ENCODE measurements at regions not wholly inside any gene's neighbourhood (a gene's known extent, or its start where the extent isn't known, plus 50 kb on each side); places are given as distances from the start of the nearest gene placed in this dataset.

- Histone ChIP-seq H3K27ac (ENCODE audit: low read depth, low read length) (no peak overlapping the region), H3K4me1 (ENCODE audit: insufficient read depth, low read length) (no peaks in the 10 kb centered on the region), H3K27me3 (ENCODE audit: insufficient read depth, low read length, poor library complexity, severe bottlenecking) (no peaks in the 10 kb centered on the region), H3K36me3 (ENCODE audit: insufficient read depth, low read length) (no peaks in the 10 kb centered on the region), H3K4me3 (ENCODE audit: low read length) (no peak overlapping the region), H3K9me3 (ENCODE audit: low read length) (peaks cover 6% of the 10 kb centered on the region)
- H3K27me3 Mint-ChIP-seq, result no peaks in the 10 kb centered on the region
- no peaks in the 10 kb centered on the region for H3K4me1 Mint-ChIP-seq
- CTCF ChIA-PET, result no interaction called here
- no peak overlapping the region for H3K4me3 Mint-ChIP-seq
- H3K27ac Mint-ChIP-seq, result no peak overlapping the region
- POLR2A ChIA-PET, result no interaction called here
- H3K36me3 Mint-ChIP-seq, result peaks cover 0 to 3% (median 0%) of the 10 kb centered on the region in 3 donors
- no peak for DNase-seq
- H3K9me3 Mint-ChIP-seq, result peaks cover 3 to 19% (median 9%) of the 10 kb centered on the region in 5 donors
Measured at GRCh38 chr18:27585602-27586173, 400.6 kb upstream of the CHST9 start.

GRCh38 chr18:27583466-27583865 lies 398.4 kb upstream of the CHST9 start:
- peaks cover 0 to 28% (median 9%) of the 10 kb centered on the region in 5 donors for H3K9me3 Mint-ChIP-seq
- H3K36me3 ChIP-seq (ENCODE audit: insufficient read depth, low read length), result no peaks in the 10 kb centered on the region
- H3K4me1 Mint-ChIP-seq, result no peaks in the 10 kb centered on the region
- H3K36me3 Mint-ChIP-seq, result no peaks in the 10 kb centered on the region
- H3K27ac ChIP-seq (ENCODE audit: low read depth, low read length), result no peak overlapping the region
- H3K27me3 Mint-ChIP-seq, result no peaks in the 10 kb centered on the region
- no peaks in the 10 kb centered on the region for H3K4me1 ChIP-seq (ENCODE audit: insufficient read depth, low read length)
- H3K4me3 ChIP-seq (ENCODE audit: low read length), result no peak overlapping the region
- no peaks in the 10 kb centered on the region for H3K27me3 ChIP-seq (ENCODE audit: insufficient read depth, low read length, poor library complexity, severe bottlenecking)
- DNase-seq, result no peak
- peaks cover 6% of the 10 kb centered on the region for H3K9me3 ChIP-seq (ENCODE audit: low read length)
- POLR2A ChIA-PET, result no interaction called here
- CTCF ChIA-PET, result no interaction called here
- no peak overlapping the region for H3K4me3 Mint-ChIP-seq
- no peak overlapping the region for H3K27ac Mint-ChIP-seq

GRCh38 chr18:27582760-27583412 lies 397.8 kb upstream of the CHST9 start:
- H3K4me1 Mint-ChIP-seq, result no peaks in the 10 kb centered on the region
- H3K36me3 Mint-ChIP-seq, result no peaks in the 10 kb centered on the region
- H3K27me3 Mint-ChIP-seq, result no peaks in the 10 kb centered on the region
- Histone ChIP-seq H3K4me1 (ENCODE audit: insufficient read depth, low read length) (no peaks in the 10 kb centered on the region), H3K4me3 (ENCODE audit: low read length) (no peak overlapping the region), H3K27ac (ENCODE audit: low read depth, low read length) (no peak overlapping the region), H3K9me3 (ENCODE audit: low read length) (peaks cover 6% of the 10 kb centered on the region), H3K36me3 (ENCODE audit: insufficient read depth, low read length) (no peaks in the 10 kb centered on the region), H3K27me3 (ENCODE audit: insufficient read depth, low read length, poor library complexity, severe bottlenecking) (no peaks in the 10 kb centered on the region)
- ChIA-PET CTCF (no interaction called here), POLR2A (no interaction called here)
- DNase-seq, result no peak
- H3K4me3 Mint-ChIP-seq, result no peak overlapping the region
- H3K27ac Mint-ChIP-seq, result no peak overlapping the region
- H3K9me3 Mint-ChIP-seq, result peaks cover 0 to 30% (median 9%) of the 10 kb centered on the region in 5 donors

- no peaks in the 10 kb centered on the region for H3K4me1 Mint-ChIP-seq
- Histone ChIP-seq H3K36me3 (ENCODE audit: insufficient read depth, low read length) (no peaks in the 10 kb centered on the region), H3K4me3 (ENCODE audit: low read length) (no peak overlapping the region), H3K9me3 (ENCODE audit: low read length) (peaks cover 6% of the 10 kb centered on the region), H3K4me1 (ENCODE audit: insufficient read depth, low read length) (no peaks in the 10 kb centered on the region), H3K27ac (ENCODE audit: low read depth, low read length) (no peak overlapping the region), H3K27me3 (ENCODE audit: insufficient read depth, low read length, poor library complexity, severe bottlenecking) (no peaks in the 10 kb centered on the region)
- no peak overlapping the region for H3K4me3 Mint-ChIP-seq
- no peaks in the 10 kb centered on the region for H3K27me3 Mint-ChIP-seq
- ChIA-PET CTCF (no interaction called here), POLR2A (no interaction called here)
- H3K27ac Mint-ChIP-seq, result no peak overlapping the region
- peaks cover 2 to 30% (median 8%) of the 10 kb centered on the region in 5 donors for H3K9me3 Mint-ChIP-seq
- DNase-seq, result no peak
- H3K36me3 Mint-ChIP-seq, result no peaks in the 10 kb centered on the region
Measured at GRCh38 chr18:27581296-27581904, 396.3 kb upstream of the CHST9 start.

GRCh38 chr18:27579364-27579763 lies 394.3 kb upstream of the CHST9 start:
- Histone ChIP-seq H3K9me3 (ENCODE audit: low read length) (peaks cover 6% of the 10 kb centered on the region), H3K36me3 (ENCODE audit: insufficient read depth, low read length) (no peaks in the 10 kb centered on the region), H3K27ac (ENCODE audit: low read depth, low read length) (no peak overlapping the region), H3K4me1 (ENCODE audit: insufficient read depth, low read length) (no peaks in the 10 kb centered on the region), H3K27me3 (ENCODE audit: insufficient read depth, low read length, poor library complexity, severe bottlenecking) (no peaks in the 10 kb centered on the region), H3K4me3 (ENCODE audit: low read length) (no peak overlapping the region)
- no peaks in the 10 kb centered on the region for H3K4me1 Mint-ChIP-seq
- no peak for DNase-seq
- H3K27ac Mint-ChIP-seq, result no peak overlapping the region
- POLR2A ChIA-PET, result no interaction called here
- no peaks in the 10 kb centered on the region for H3K27me3 Mint-ChIP-seq
- CTCF ChIA-PET, result no interaction called here
- H3K36me3 Mint-ChIP-seq, result no peaks in the 10 kb centered on the region
- no peak overlapping the region for H3K4me3 Mint-ChIP-seq
- peaks cover 2 to 36% (median 7%) of the 10 kb centered on the region in 5 donors for H3K9me3 Mint-ChIP-seq

- POLR2A ChIA-PET, result no interaction called here
- H3K9me3 Mint-ChIP-seq, result peaks cover 2 to 36% (median 10%) of the 10 kb centered on the region in 5 donors
Measured at GRCh38 chr18:27577752-27578151, 392.6 kb upstream of the CHST9 start.

GRCh38 chr18:27577265-27577664 lies 392.2 kb upstream of the CHST9 start:
- ChIA-PET POLR2A (no interaction called here), CTCF (no interaction called here)
- Histone ChIP-seq H3K9me3 (ENCODE audit: low read length) (peaks cover 6% of the 10 kb centered on the region), H3K4me3 (ENCODE audit: low read length) (no peak overlapping the region), H3K36me3 (ENCODE audit: insufficient read depth, low read length) (no peaks in the 10 kb centered on the region), H3K4me1 (ENCODE audit: insufficient read depth, low read length) (no peaks in the 10 kb centered on the region), H3K27me3 (ENCODE audit: insufficient read depth, low read length, poor library complexity, severe bottlenecking) (no peaks in the 10 kb centered on the region), H3K27ac (ENCODE audit: low read depth, low read length) (no peak overlapping the region)
- peaks cover 2 to 37% (median 9%) of the 10 kb centered on the region in 5 donors for H3K9me3 Mint-ChIP-seq
- H3K36me3 Mint-ChIP-seq, result no peaks in the 10 kb centered on the region
- peak overlapping the region in 1 of 7 donors; percentile 44 for H3K4me3 Mint-ChIP-seq
- no peak for DNase-seq
- H3K27me3 Mint-ChIP-seq, result no peaks in the 10 kb centered on the region
- H3K4me1 Mint-ChIP-seq, result no peaks in the 10 kb centered on the region
- H3K27ac Mint-ChIP-seq, result no peak overlapping the region

More at GRCh38 chr18:27577752-27578151, 392.6 kb upstream of the CHST9 start:
- Histone ChIP-seq H3K4me1 (ENCODE audit: insufficient read depth, low read length) (no peaks in the 10 kb centered on the region), H3K9me3 (ENCODE audit: low read length) (peaks cover 6% of the 10 kb centered on the region), H3K27ac (ENCODE audit: low read depth, low read length) (no peak overlapping the region), H3K4me3 (ENCODE audit: low read length) (no peak overlapping the region), H3K27me3 (ENCODE audit: insufficient read depth, low read length, poor library complexity, severe bottlenecking) (no peaks in the 10 kb centered on the region), H3K36me3 (ENCODE audit: insufficient read depth, low read length) (no peaks in the 10 kb centered on the region)
- H3K36me3 Mint-ChIP-seq, result no peaks in the 10 kb centered on the region
- H3K27ac Mint-ChIP-seq, result no peak overlapping the region
- no peak overlapping the region for H3K4me3 Mint-ChIP-seq
- no peaks in the 10 kb centered on the region for H3K27me3 Mint-ChIP-seq
- no peaks in the 10 kb centered on the region for H3K4me1 Mint-ChIP-seq
- CTCF ChIA-PET, result no interaction called here
- DNase-seq, result no peak

GRCh38 chr18:27567434-27567833 lies 382.3 kb upstream of the CHST9 start:
- Mint-ChIP-seq H3K9me3 (peaks cover 6 to 30% (median 7%) of the 10 kb centered on the region in 5 donors), H3K4me3 (no peak overlapping the region), H3K27ac (no peak overlapping the region), H3K4me1 (no peaks in the 10 kb centered on the region), H3K36me3 (no peaks in the 10 kb centered on the region), H3K27me3 (peaks cover 0 to 1% of the 10 kb centered on the region in 2 donors)
- no peak overlapping the region for H3K27ac ChIP-seq (ENCODE audit: low read depth, low read length)
- no peak overlapping the region for H3K4me3 ChIP-seq (ENCODE audit: low read length)
- no peaks in the 10 kb centered on the region for H3K36me3 ChIP-seq (ENCODE audit: insufficient read depth, low read length)
- no peaks in the 10 kb centered on the region for H3K4me1 ChIP-seq (ENCODE audit: insufficient read depth, low read length)
- CTCF ChIA-PET, result no interaction called here
- no peak for DNase-seq
- no peaks in the 10 kb centered on the region for H3K27me3 ChIP-seq (ENCODE audit: insufficient read depth, low read length, poor library complexity, severe bottlenecking)
- POLR2A ChIA-PET, result no interaction called here
- no peaks in the 10 kb centered on the region for H3K9me3 ChIP-seq (ENCODE audit: low read length)

Measured in CD8-positive, alpha-beta memory T cell (primary cell).